Activated T-cell treated with anti-CD3 and anti-CD28 coated beads, Interleukin-2, amount 50 U/mL, for 24 hours (primary cell): ENCODE measurements at regions not wholly inside any gene's neighbourhood (a gene's known extent, or its start where the extent isn't known, plus 50 kb on each side); places are given as distances from the start of the nearest gene placed in this dataset.
"Not testable (repeated sequence)": the region's sequence is repeated elsewhere in the genome, so short reads cannot be mapped to it uniquely, and the experiment has no call there.

Experiments used
- DNase-seq: peaks from one replicate; pipeline ENCODE4 v3.0.0-alpha.2; 2020
- H3K27ac Mint-ChIP-seq: 2 replicates; pipeline ENCODE4 v1.8.0; 2020; ENCODE audit warnings: mild to moderate bottlenecking, mixed read lengths
- H3K27me3 Mint-ChIP-seq: 2 replicates; pipeline ENCODE4 v1.8.0; 2020; ENCODE audit warnings: mixed read lengths
- H3K36me3 Mint-ChIP-seq: 2 replicates; pipeline ENCODE4 v1.8.0; 2020; ENCODE audit warnings: low read depth, mixed read lengths
- H3K4me1 Mint-ChIP-seq: 2 replicates; pipeline ENCODE4 v1.8.0; 2020; ENCODE audit warnings: low read depth, mixed read lengths
- H3K4me3 Mint-ChIP-seq: 2 replicates; pipeline ENCODE4 v1.8.0; 2020; ENCODE audit warnings: mild to moderate bottlenecking, moderate library complexity, mixed read lengths
- H3K9me3 Mint-ChIP-seq: 2 replicates; pipeline ENCODE4 v1.8.0; 2020; ENCODE audit warnings: mixed read lengths

DNA sequence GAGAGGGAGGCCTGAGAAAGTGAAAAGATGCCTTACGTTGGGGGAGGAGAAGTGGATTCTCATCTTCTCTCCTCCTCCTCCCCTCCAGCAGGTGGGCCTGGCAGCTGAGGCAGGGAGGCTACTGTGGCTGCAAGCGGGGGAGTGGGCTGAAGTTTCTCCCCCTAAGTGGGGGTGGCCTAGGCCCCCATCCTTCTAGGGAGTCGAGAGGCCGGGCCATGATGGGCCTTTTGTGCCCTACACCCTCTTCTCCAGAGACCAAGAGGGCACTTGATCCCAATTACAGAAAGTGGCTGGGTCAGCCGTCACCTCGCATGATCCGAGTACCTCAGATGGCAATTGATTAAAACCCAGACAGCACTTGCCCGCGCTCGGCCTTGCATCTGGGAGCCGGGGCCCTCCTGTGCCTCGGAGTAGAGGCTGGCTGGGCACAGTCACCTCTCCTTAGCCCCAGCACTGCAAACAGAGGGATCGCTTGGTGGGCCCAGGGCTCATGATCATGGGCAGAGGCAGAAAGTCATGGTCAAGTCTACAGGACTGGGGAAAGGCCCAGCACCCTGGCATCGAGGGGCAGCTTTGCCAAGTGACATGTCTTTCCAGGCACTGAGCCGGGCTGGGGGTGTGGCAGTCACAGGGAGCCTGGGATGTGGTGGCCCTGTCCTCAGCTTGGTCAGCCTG lies 78.3 kb downstream of the IRX5 start:
- Mint-ChIP-seq H3K36me3 (no peaks in the 10 kb centered on the region), H3K4me3 (no peak overlapping the region), H3K9me3 (no peaks in the 10 kb centered on the region), H3K4me1 (no peaks in the 10 kb centered on the region), H3K27me3 (peaks cover 8% of the 10 kb centered on the region), H3K27ac (no peak overlapping the region)
- no peak for DNase-seq

DNA sequence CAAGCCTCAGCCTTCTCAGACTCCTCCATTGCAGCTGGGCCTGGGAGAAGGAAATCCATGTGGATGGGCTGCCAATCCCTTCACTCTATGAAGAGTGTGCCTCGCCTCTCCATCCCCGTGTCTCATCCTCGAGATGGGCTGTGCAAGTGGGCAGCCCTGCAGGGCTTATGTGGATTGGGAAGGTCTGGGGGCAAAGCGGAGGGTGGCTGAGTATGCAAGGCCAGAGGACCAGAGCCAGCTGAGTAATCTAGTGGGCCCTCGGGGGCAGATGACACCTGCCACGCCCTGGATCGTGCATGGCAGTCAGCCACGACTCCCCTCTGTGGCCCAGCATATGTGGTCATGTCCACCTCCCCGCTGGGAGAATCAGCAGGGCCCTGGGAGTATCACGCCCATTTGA lies 78.9 kb downstream of the IRX5 start:
- H3K27ac Mint-ChIP-seq, result no peak overlapping the region
- peaks cover 6% of the 10 kb centered on the region for H3K27me3 Mint-ChIP-seq
- H3K4me3 Mint-ChIP-seq, result no peak overlapping the region
- H3K36me3 Mint-ChIP-seq, result no peaks in the 10 kb centered on the region
- H3K4me1 Mint-ChIP-seq, result no peaks in the 10 kb centered on the region
- H3K9me3 Mint-ChIP-seq, result no peaks in the 10 kb centered on the region
- DNase-seq, result no peak

- H3K36me3 Mint-ChIP-seq, result no peaks in the 10 kb centered on the region
- H3K4me3 Mint-ChIP-seq, result no peak overlapping the region
- peaks cover 6% of the 10 kb centered on the region for H3K27me3 Mint-ChIP-seq
- no peak overlapping the region for H3K27ac Mint-ChIP-seq
- H3K4me1 Mint-ChIP-seq, result no peaks in the 10 kb centered on the region
- H3K9me3 Mint-ChIP-seq, result no peaks in the 10 kb centered on the region
- no peak for DNase-seq
These were observed 80.0 kb downstream of the IRX5 start for GRCh38 chr16:55010492-55011160.

DNA sequence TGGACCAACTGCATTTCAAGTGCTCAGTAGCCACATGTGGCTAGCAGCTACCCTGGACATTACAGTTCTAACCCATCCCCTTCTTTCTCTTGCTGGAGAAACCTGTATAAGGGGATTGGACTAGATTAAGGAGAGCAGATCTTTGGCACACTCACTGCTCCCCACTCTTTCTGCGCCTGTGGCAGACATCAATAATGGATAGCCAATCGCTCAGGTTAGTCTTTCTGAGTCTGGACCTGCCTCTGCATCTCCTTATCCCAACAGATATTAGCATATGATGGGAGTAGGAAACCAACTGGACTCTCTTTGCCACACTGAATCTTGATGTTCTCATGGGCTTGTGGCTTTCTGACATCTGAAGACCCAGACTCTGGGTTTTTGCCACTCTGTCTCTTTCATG lies 81.7 kb downstream of the IRX5 start:
- Mint-ChIP-seq H3K36me3 (no peaks in the 10 kb centered on the region), H3K4me3 (no peak overlapping the region), H3K9me3 (no peaks in the 10 kb centered on the region), H3K27ac (no peak overlapping the region), H3K27me3 (peaks cover 12% of the 10 kb centered on the region), H3K4me1 (no peaks in the 10 kb centered on the region)
- DNase-seq, result no peak

DNA sequence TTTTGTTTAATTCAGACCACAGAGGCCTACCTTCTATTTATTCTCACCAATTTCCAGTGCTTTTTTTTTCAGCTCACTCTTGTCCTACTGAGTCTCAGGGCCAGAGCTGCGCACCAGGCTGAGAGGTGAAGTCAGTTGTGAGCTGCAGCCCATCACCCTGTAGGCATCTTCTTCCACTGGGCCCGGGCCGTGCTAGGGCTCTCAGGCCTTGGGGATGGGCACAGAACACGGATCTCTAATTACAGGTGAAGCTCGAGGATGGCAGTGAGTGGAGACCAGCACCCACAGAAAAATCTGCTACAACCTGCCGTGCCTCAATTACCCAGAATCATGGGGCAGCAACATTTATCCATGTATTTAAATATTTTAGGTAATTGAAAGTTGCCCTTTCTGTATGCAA lies 82.1 kb downstream of the IRX5 start:
- Mint-ChIP-seq H3K27ac (no peak overlapping the region), H3K9me3 (no peaks in the 10 kb centered on the region), H3K4me3 (no peak overlapping the region), H3K27me3 (peaks cover 14% of the 10 kb centered on the region), H3K36me3 (no peaks in the 10 kb centered on the region), H3K4me1 (no peaks in the 10 kb centered on the region)
- DNase-seq, result no peak

GRCh38 chr16:55014022-55014421 lies 83.4 kb downstream of the IRX5 start:
- Mint-ChIP-seq H3K9me3 (no peaks in the 10 kb centered on the region), H3K27ac (no peak overlapping the region), H3K36me3 (no peaks in the 10 kb centered on the region), H3K4me3 (no peak overlapping the region), H3K4me1 (no peaks in the 10 kb centered on the region), H3K27me3 (peaks cover 14% of the 10 kb centered on the region)
- no peak for DNase-seq

- H3K36me3 Mint-ChIP-seq, result no peaks in the 10 kb centered on the region
- H3K27ac Mint-ChIP-seq, result no peak overlapping the region
- no peak for DNase-seq
- no peaks in the 10 kb centered on the region for H3K9me3 Mint-ChIP-seq
- peaks cover 18% of the 10 kb centered on the region for H3K27me3 Mint-ChIP-seq
- no peak overlapping the region for H3K4me3 Mint-ChIP-seq
- no peaks in the 10 kb centered on the region for H3K4me1 Mint-ChIP-seq
These were observed 84.7 kb downstream of the IRX5 start for GRCh38 chr16:55015181-55015913.

- no peak overlapping the region for H3K27ac Mint-ChIP-seq
- DNase-seq, result no peak
- H3K4me3 Mint-ChIP-seq, result no peak overlapping the region
- H3K27me3 Mint-ChIP-seq, result peaks cover 26% of the 10 kb centered on the region
- no peaks in the 10 kb centered on the region for H3K9me3 Mint-ChIP-seq
- no peaks in the 10 kb centered on the region for H3K4me1 Mint-ChIP-seq
- no peaks in the 10 kb centered on the region for H3K36me3 Mint-ChIP-seq
These were observed 85.8 kb downstream of the IRX5 start for GRCh38 chr16:55016515-55016914.

DNA sequence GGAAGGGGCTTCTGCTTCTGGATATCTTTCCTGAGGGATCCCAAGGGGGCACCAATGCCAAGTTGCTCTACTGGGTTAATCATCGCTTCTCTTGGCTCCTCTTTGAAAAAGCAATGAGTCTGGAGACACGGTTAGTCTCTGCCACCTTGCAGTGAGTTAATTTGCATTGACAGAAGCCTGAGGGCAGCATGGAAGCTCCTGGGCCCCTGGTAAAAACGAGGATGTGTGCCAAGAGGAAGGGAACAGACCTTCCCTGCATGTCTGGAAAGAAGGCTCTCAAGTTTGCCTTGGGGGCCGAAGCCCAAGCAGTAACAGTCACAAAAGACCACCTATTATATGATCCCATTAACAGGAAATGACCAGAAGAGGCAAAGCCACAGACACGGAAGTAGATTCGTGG lies 86.7 kb downstream of the IRX5 start:
- peaks cover 1% of the 10 kb centered on the region for H3K4me1 Mint-ChIP-seq
- H3K27me3 Mint-ChIP-seq, result peaks cover 32% of the 10 kb centered on the region
- H3K4me3 Mint-ChIP-seq, result no peak overlapping the region
- no peak overlapping the region for H3K27ac Mint-ChIP-seq
- H3K36me3 Mint-ChIP-seq, result no peaks in the 10 kb centered on the region
- H3K9me3 Mint-ChIP-seq, result no peaks in the 10 kb centered on the region
- no peak for DNase-seq

DNA sequence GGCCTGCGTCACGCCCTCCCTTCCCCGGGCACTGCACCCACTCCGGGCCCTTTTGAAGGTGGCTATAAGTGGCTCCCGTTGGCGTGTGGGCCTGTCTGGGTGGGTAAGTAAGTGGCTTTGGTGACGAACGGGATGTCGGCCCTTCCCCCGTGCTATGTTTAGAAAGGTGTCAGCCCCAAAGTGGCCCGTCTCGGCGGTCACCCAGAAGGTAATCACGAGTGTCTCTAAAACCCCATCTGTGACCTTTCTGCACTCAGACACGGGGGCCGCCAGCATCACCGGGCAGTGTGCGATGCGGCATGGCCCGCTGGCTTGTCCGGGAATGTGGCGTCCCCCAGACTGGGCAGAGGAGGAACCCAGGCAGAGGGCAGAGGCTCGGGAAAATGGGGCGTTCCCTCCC lies 88.2 kb downstream of the IRX5 start:
- Mint-ChIP-seq H3K36me3 (no peaks in the 10 kb centered on the region), H3K4me1 (peaks cover 1% of the 10 kb centered on the region), H3K27ac (no peak overlapping the region), H3K27me3 (peaks cover 45% of the 10 kb centered on the region), H3K9me3 (no peaks in the 10 kb centered on the region), H3K4me3 (no peak overlapping the region)
- no peak for DNase-seq

DNA sequence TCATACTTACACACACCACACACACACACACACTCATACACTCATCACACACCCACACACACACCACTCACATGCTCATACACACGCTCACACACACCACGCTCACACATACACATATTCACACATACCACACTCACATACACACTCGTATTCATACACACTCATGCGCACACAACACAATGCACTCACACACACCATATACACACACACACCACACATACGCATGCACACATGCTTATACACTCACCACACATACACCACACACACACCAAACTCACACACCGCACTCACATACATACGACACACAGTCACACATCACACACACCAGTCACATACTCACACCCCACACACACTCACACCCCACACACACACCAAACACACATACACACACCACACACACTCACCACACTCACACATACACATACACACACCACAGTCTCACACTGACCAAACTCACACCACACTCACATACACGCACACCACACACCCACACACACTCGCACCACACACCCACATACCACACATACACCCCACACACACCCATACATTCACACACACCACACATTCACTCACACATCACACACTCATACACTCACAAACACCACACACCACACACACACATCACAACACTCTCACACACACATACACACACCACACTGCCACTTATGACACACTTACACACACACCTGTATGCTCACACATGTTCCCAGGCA lies 88.9 kb downstream of the IRX5 start:
- no peak for DNase-seq
- Mint-ChIP-seq H3K4me3 (no peak overlapping the region), H3K27me3 (peaks cover 49% of the 10 kb centered on the region), H3K27ac (no peak overlapping the region), H3K4me1 (peaks cover 1% of the 10 kb centered on the region), H3K36me3 (no peaks in the 10 kb centered on the region), H3K9me3 (no peaks in the 10 kb centered on the region)

GRCh38 chr16:55021595-55022475 lies 91.2 kb downstream of the IRX5 start:
- H3K27me3 Mint-ChIP-seq, result peaks cover 46% of the 10 kb centered on the region
- H3K9me3 Mint-ChIP-seq, result peaks cover 4% of the 10 kb centered on the region
- H3K4me1 Mint-ChIP-seq, result peaks cover 1% of the 10 kb centered on the region
- no peak overlapping the region for H3K27ac Mint-ChIP-seq
- no peak for DNase-seq
- no peaks in the 10 kb centered on the region for H3K36me3 Mint-ChIP-seq
- H3K4me3 Mint-ChIP-seq, result no peak overlapping the region

DNA sequence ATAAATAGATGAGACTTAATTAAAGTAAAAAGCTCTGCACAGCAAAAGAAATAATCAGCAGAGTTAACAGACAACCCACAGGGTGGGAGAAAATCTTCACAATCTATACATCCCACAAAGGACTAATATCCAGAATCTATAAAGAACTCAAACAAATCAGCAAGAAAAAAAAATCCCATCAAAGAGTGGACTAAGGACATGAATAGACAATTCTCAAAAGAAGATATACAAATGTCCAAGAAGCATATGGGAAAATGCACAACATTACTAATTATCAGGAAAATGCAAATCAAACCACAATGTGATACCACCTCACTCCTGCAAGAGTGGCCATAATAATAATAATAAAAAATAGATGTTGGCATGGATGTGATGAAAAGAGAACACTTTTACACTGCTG lies 96.6 kb downstream of the IRX5 start:
- not testable (repeated sequence) for H3K4me3 Mint-ChIP-seq, H3K36me3 Mint-ChIP-seq, DNase-seq, H3K27ac Mint-ChIP-seq, H3K4me1 Mint-ChIP-seq, H3K9me3 Mint-ChIP-seq
- peaks cover 26% of the 10 kb centered on the region for H3K27me3 Mint-ChIP-seq

GRCh38 chr16:55029509-55029908 lies 98.8 kb downstream of the IRX5 start:
- DNase-seq, result no peak
- Mint-ChIP-seq H3K9me3 (peaks cover 4% of the 10 kb centered on the region), H3K4me3 (no peak overlapping the region), H3K27me3 (peaks cover 11% of the 10 kb centered on the region), H3K27ac (no peak overlapping the region), H3K4me1 (no peaks in the 10 kb centered on the region), H3K36me3 (no peaks in the 10 kb centered on the region)
